Breast epithelium (tissue), 3 donors: ENCODE measurements at regions not wholly inside any gene's neighbourhood (a gene's known extent, or its start where the extent isn't known, plus 50 kb on each side); places are given as distances from the start of the nearest gene placed in this dataset.

Experiments
- POLR2A ChIP-seq: fragments of 450-650 bp; IDR thresholded peaks from one replicate; pipeline ENCODE4 v1.6.1; 2016; ENCODE audit warnings: antibody characterized with exemption, mild to moderate bottlenecking, moderate library complexity
- TF ChIP-seq, protein P1 (sequence below), 3 donors: fragments of 450-650 bp; IDR thresholded peaks; one replicate each; pipeline ENCODE4 v1.5.1; 2016 to 2017; ENCODE audit warnings: antibody characterized with exemption in 3 of 3, mild to moderate bottlenecking in 3 of 3, moderate library complexity in 3 of 3

DNA sequence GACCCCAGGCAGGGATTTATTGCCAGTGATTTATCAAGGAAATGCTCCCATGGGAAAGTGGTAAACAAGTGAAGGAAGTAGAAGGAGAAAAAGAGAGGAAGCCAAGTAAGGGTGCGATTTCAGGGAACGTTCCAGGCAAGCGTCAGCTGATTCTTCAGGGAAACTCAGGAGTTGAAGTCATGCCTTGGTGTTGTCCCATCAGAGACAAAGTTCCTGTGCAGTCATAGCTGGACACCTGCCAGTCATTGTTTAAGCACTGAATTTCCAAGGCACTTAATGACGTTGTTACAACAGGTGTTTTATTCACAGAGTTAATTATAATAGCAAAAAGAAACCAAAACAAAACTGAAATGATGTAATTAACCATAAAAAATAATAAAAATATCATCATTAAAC, 381.8 kb upstream of the CRIM1 start:
- TF ChIP-seq POLR2A = no peak
- TF ChIP-seq, protein P1, sequence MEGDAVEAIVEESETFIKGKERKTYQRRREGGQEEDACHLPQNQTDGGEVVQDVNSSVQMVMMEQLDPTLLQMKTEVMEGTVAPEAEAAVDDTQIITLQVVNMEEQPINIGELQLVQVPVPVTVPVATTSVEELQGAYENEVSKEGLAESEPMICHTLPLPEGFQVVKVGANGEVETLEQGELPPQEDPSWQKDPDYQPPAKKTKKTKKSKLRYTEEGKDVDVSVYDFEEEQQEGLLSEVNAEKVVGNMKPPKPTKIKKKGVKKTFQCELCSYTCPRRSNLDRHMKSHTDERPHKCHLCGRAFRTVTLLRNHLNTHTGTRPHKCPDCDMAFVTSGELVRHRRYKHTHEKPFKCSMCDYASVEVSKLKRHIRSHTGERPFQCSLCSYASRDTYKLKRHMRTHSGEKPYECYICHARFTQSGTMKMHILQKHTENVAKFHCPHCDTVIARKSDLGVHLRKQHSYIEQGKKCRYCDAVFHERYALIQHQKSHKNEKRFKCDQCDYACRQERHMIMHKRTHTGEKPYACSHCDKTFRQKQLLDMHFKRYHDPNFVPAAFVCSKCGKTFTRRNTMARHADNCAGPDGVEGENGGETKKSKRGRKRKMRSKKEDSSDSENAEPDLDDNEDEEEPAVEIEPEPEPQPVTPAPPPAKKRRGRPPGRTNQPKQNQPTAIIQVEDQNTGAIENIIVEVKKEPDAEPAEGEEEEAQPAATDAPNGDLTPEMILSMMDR (IDR thresholded peaks at IDR 0.05) = no peak
